HUES48 (cell line): ENCODE measurements at regions not wholly inside any gene's neighbourhood (a gene's known extent, or its start where the extent isn't known, plus 50 kb on each side); places are given as distances from the start of the nearest gene placed in this dataset.
A peak's percentile ranks its signal among the peaks of the same experiment; 100 is the strongest.
"Not testable (repeated sequence)": the region's sequence is repeated elsewhere in the genome, so short reads cannot be mapped to it uniquely, and the experiment has no call there.

ENCODE experiments used
- H3K27ac ChIP-seq: one replicate; pipeline ENCODE4 v1.7.0; 2013; ENCODE audit warnings: low read depth, low read length, inconsistent platforms
- H3K27me3 ChIP-seq: 2 replicates; pipeline ENCODE4 v1.6.1; 2013; ENCODE audit warnings: mild to moderate bottlenecking, low read length; ENCODE audit not compliant: control insufficient read depth, insufficient read depth
- H3K36me3 ChIP-seq: 2 replicates; pipeline ENCODE4 v1.6.1; 2013; ENCODE audit warnings: low read length; ENCODE audit not compliant: control insufficient read depth, insufficient read depth
- H3K4me1 ChIP-seq: 2 replicates; pipeline ENCODE4 v1.6.1; 2013; ENCODE audit warnings: mild to moderate bottlenecking, low read length; ENCODE audit not compliant: control insufficient read depth, insufficient read depth
- H3K4me3 ChIP-seq: 2 replicates; pipeline ENCODE4 v1.5.1; 2013; ENCODE audit warnings: mild to moderate bottlenecking, low read depth, low read length
- H3K9ac ChIP-seq: 2 replicates; pipeline ENCODE4 v1.6.1; 2013; ENCODE audit warnings: mild to moderate bottlenecking, low read depth, low read length, moderate library complexity
- H3K9me3 ChIP-seq: 2 replicates; pipeline ENCODE4 v1.6.1; 2013; ENCODE audit warnings: low read length; ENCODE audit not compliant: control insufficient read depth, insufficient read depth

- H3K4me3 ChIP-seq: peak overlapping the region; percentile 88
- H3K9me3 ChIP-seq: peaks cover 9% of the 10 kb centered on the region
- H3K27ac ChIP-seq: no peak overlapping the region
- peaks cover 9% of the 10 kb centered on the region; the same call in 1 of the 2 replicates for H3K27me3 ChIP-seq
- H3K9ac ChIP-seq: peak overlapping the region; percentile 42; the same call in 1 of the 2 replicates
- peaks cover 5% of the 10 kb centered on the region; the same call in 1 of the 2 replicates for H3K4me1 ChIP-seq
- no peaks in the 10 kb centered on the region for H3K36me3 ChIP-seq
These were observed 59.1 kb downstream of the ZNF467 start for GRCh38 chr7:149714081-149714909.

DNA sequence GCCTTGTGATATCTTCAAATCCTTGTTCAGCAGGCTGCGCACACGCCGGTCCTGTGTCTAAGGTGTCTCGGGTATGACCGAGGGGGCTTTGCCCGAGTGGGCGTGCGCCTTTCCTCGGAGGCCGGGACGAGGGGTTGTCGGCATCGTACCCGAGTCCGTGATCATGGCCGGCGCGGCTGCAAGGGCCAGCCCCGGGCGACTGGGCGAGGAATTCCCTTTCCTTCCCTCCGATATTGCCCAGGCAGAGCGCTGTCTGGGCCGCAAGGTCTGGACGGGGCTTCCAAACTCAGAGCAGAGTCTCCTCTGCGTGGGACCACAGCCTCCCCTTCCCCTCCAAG lies 59.7 kb downstream of the ZNF467 start:
- peaks cover 9% of the 10 kb centered on the region for H3K9me3 ChIP-seq
- no peak overlapping the region for H3K27ac ChIP-seq
- H3K9ac ChIP-seq: no peak overlapping the region
- H3K36me3 ChIP-seq: no peaks in the 10 kb centered on the region
- peaks cover 5% of the 10 kb centered on the region; the same call in 1 of the 2 replicates for H3K4me1 ChIP-seq
- H3K27me3 ChIP-seq: peaks cover 9% of the 10 kb centered on the region; the same call in 1 of the 2 replicates
- peak overlapping the region; percentile 88 for H3K4me3 ChIP-seq

- Histone ChIP-seq H3K27ac (no peak overlapping the region), H3K4me1 (peaks cover 5% of the 10 kb centered on the region; the same call in 1 of the 2 replicates), H3K4me3 (peak overlapping the region; percentile 88; the same call in 1 of the 2 replicates)
These were observed 60.2 kb downstream of the ZNF467 start for GRCh38 chr7:149713061-149713730.

GRCh38 chr7:149708026-149708425 lies 65.4 kb downstream of the ZNF467 start:
- H3K4me1 ChIP-seq: no peaks in the 10 kb centered on the region
- H3K9ac ChIP-seq: no peak overlapping the region
- no peaks in the 10 kb centered on the region for H3K36me3 ChIP-seq
- H3K27me3 ChIP-seq: no peaks in the 10 kb centered on the region
- no peak overlapping the region for H3K27ac ChIP-seq
- no peak overlapping the region for H3K4me3 ChIP-seq
- H3K9me3 ChIP-seq: peaks cover 9% of the 10 kb centered on the region

More at GRCh38 chr7:149713061-149713730, 60.2 kb downstream of the ZNF467 start:
- Histone ChIP-seq H3K9me3 (peaks cover 9% of the 10 kb centered on the region), H3K36me3 (no peaks in the 10 kb centered on the region), H3K9ac (no peak overlapping the region), H3K27me3 (peaks cover 9% of the 10 kb centered on the region; the same call in 1 of the 2 replicates)

DNA sequence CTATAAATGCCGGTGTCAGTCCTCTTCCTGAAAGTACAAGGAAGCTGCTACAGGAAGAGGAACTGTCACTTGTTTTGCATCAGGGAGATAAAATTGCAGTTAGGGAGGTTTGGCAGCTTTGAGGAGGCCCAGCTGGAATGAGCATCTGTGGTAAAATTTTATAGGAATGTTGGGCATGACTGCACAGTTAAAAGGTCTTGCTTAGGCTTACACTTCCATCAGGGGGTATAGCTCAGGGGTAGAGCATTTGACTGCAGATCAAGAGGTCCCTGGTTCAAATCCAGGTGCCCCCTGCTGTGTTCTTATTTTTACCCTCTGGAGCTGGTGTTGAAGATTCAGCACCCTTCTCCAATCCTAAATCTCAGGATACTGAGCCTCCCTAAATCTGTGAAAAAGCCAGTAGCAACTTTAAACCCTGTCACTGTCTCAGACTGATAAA lies 65.9 kb downstream of the ZNF467 start:
- Histone ChIP-seq H3K36me3 (no peaks in the 10 kb centered on the region), H3K9me3 (peaks cover 9% of the 10 kb centered on the region), H3K27ac (no peak overlapping the region), H3K9ac (no peak overlapping the region), H3K4me3 (no peak overlapping the region), H3K27me3 (no peaks in the 10 kb centered on the region), H3K4me1 (no peaks in the 10 kb centered on the region)

DNA sequence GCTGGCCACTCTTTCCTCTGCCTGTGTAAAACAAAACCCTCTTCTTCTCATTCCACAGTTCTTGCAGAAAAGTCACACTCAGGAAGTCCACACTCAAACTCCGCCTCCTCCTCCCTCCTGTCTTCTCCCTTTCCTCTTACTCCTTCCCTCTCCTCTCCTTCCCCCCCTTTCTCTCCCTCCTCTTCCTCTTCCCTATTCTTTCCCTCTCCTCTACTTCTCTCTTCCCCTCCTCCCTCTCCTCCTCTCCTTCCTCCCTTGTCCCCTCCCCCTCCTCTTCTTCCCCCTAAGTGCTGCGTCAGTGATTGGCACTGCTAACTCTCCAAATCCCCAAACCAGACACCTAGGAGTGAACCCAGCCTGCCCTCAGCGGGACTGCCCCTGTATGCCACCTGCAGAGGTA lies 67.0 kb downstream of the ZNF467 start:
- H3K9me3 ChIP-seq: peaks cover 7% of the 10 kb centered on the region
- no peaks in the 10 kb centered on the region for H3K27me3 ChIP-seq
- H3K9ac ChIP-seq: no peak overlapping the region
- no peaks in the 10 kb centered on the region for H3K36me3 ChIP-seq
- no peak overlapping the region for H3K27ac ChIP-seq
- no peak overlapping the region; the same call in 1 of the 2 replicates for H3K4me3 ChIP-seq
- no peaks in the 10 kb centered on the region for H3K4me1 ChIP-seq

DNA sequence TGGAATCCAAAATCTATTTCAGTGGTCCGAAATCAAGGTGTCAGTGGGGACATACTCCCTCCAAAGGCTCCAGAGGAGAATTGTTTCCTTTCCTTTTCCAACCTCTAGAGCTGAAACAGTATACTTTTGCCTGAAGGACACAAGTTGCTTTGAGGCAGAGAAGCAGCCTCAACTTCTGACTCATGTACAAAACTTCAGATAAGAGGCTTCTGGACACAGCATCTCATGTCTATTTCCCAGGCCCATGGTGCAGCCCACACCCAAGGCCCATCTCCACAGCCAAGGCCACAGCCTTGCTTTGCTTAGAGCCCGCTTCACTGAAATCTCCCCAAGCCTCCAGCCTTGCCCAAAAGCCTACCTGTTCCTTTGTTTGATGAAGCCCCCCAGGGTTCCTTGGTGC lies 68.9 kb downstream of the ZNF467 start:
- peaks cover 9% of the 10 kb centered on the region; the same call in 1 of the 2 replicates for H3K9me3 ChIP-seq
- H3K27me3 ChIP-seq: no peaks in the 10 kb centered on the region
- no peak overlapping the region for H3K27ac ChIP-seq
- no peaks in the 10 kb centered on the region for H3K4me1 ChIP-seq
- no peak overlapping the region for H3K9ac ChIP-seq
- no peaks in the 10 kb centered on the region for H3K36me3 ChIP-seq
- H3K4me3 ChIP-seq: no peak overlapping the region

DNA sequence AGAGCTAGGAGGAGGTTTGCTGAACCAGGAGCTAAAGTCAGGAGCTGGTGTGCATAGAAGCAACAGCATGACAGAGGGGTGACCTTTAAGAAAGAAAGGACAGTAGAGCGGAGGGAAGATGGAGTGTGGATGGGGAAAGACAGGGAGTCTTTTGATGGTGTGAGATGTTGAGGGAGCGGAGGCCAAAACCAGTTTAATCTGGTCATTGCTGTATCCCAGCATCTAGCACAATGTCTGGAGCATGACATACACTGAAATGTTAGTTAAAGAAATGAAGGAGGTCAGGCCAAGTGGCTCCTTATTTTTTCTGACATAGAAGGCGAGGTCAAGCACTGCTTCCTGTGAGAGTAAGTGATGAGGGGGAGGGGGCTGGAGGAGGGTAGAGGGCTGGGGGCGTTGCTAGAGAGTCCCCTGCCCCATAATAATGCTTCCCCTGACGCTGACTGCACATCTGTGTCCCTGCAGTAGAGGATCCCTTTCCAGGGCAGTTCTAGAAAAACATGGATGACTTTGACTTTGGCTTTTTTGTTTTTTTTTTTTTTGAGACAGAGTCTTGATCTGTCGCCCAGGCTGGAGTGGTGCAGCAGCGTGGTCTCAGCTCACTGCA lies 70.2 kb downstream of the ZNF467 start:
- Histone ChIP-seq H3K9me3 (peaks cover 15% of the 10 kb centered on the region), H3K9ac (no peak overlapping the region), H3K27ac (no peak overlapping the region), H3K4me3 (no peak overlapping the region), H3K4me1 (no peaks in the 10 kb centered on the region), H3K36me3 (no peaks in the 10 kb centered on the region), H3K27me3 (no peaks in the 10 kb centered on the region)

GRCh38 chr7:149701495-149702240 lies 71.7 kb downstream of the ZNF467 start:
- H3K36me3 ChIP-seq: no peaks in the 10 kb centered on the region

GRCh38 chr7:149697767-149698166 lies 75.6 kb downstream of the ZNF467 start:
- H3K27me3 ChIP-seq, H3K36me3 ChIP-seq, H3K9ac ChIP-seq, H3K4me1 ChIP-seq, H3K4me3 ChIP-seq, H3K27ac ChIP-seq: not testable (repeated sequence)
- H3K9me3 ChIP-seq: peaks cover 15% of the 10 kb centered on the region

More at GRCh38 chr7:149701495-149702240, 71.7 kb downstream of the ZNF467 start:
- Histone ChIP-seq H3K4me3 (no peak overlapping the region), H3K27me3 (no peaks in the 10 kb centered on the region), H3K27ac (no peak overlapping the region), H3K9ac (no peak overlapping the region), H3K9me3 (peaks cover 15% of the 10 kb centered on the region), H3K4me1 (no peaks in the 10 kb centered on the region)
